Right atrium auricular region (tissue), 2 donors: ENCODE measurements at regions not wholly inside any gene's neighbourhood (a gene's known extent, or its start where the extent isn't known, plus 50 kb on each side); places are given as distances from the start of the nearest gene placed in this dataset.

ENCODE experiments used
- DNase-seq: peaks from one replicate; pipeline ENCODE4 v3.0.0-alpha.2; 2019; ENCODE audit warnings: low spot score
- H3K27ac ChIP-seq, 2 donors: fragments of 200-600 bp; sonication (generic); 1 replicate in 1 of 2; 2 replicates in 1 of 2; pipeline ENCODE4 v1.5.1; 2016 to 2019
- H3K27me3 ChIP-seq, 2 donors: fragments of 200-600 bp; sonication (generic); one replicate each; pipeline versions ENCODE4 v1.5.1 to v1.6.0; 2017 to 2019
- H3K36me3 ChIP-seq: fragments of 200-600 bp; sonication (generic); one replicate; pipeline ENCODE4 v1.5.1; 2016
- H3K4me1 ChIP-seq, 2 donors: fragments of 200-600 bp; sonication (generic); one replicate each; pipeline versions ENCODE4 v1.5.1 to v1.6.0; 2017 to 2019
- H3K4me3 ChIP-seq, 2 donors: fragments of 200-600 bp; sonication (generic); 1 replicate in 1 of 2; 2 replicates in 1 of 2; pipeline ENCODE4 v1.5.1; 2017 to 2019; ENCODE audit warnings: mild to moderate bottlenecking in 1 of 2, moderate library complexity in 1 of 2
- H3K9me3 ChIP-seq, 2 donors: fragments of 200-600 bp; sonication (generic); one replicate each; pipeline ENCODE4 v1.5.1; 2019
- CTCF ChIP-seq, 2 donors: fragments of 200-600 bp; sonication (generic); IDR thresholded peaks; one replicate each; pipeline ENCODE4 v1.5.1; 2019; ENCODE audit warnings: antibody characterized with exemption in 2 of 2

GRCh38 chr13:79097201-79097600 lies 308.9 kb downstream of the RBM26 start:
- DNase-seq = no peak
- H3K4me1 ChIP-seq = no peaks in the 10 kb centered on the region
- TF ChIP-seq CTCF (IDR thresholded peaks at IDR 0.05) = no peak
- no peak overlapping the region for H3K27ac ChIP-seq
- no peaks in the 10 kb centered on the region for H3K27me3 ChIP-seq
- H3K36me3 ChIP-seq = no peaks in the 10 kb centered on the region
- H3K9me3 ChIP-seq = no peaks in the 10 kb centered on the region
- no peak overlapping the region for H3K4me3 ChIP-seq

- TF ChIP-seq CTCF (IDR thresholded peaks at IDR 0.05) = no peak
- no peaks in the 10 kb centered on the region for H3K9me3 ChIP-seq
- H3K4me1 ChIP-seq = no peaks in the 10 kb centered on the region
- no peaks in the 10 kb centered on the region for H3K27me3 ChIP-seq
- H3K27ac ChIP-seq = no peak overlapping the region
- no peak for DNase-seq
- no peaks in the 10 kb centered on the region for H3K36me3 ChIP-seq
- H3K4me3 ChIP-seq = no peak overlapping the region
Measured at GRCh38 chr13:79096099-79096498, 310.0 kb downstream of the RBM26 start.

DNA sequence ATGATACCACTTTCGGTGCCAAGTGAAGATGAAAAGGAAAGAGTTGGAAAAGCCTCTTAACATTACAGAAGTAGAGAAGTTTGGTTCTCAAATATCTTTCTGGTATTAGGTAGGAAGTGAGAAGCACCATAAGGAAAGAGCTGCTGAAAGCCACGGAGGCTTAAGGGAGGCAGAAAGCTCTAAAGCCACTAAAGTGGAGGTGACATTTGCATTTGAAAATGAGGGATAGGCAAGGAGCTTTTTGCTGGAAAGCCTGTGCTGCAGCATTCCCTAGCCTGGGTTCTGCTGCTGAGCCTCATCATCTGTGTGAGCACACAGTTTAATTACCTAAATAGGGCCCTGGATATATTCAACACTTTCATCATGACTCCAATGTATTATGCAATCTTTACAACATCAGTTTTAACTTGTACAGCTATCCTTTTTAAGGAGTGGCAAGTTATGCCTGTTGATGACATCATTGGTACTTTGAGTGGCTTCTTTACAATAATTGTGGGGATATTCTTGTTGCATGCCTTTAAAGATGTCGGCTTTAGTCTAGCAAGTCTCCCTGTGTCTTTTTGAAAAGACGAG lies 315.4 kb downstream of the RBM26 start:
- TF ChIP-seq CTCF (IDR thresholded peaks at IDR 0.05) = no peak
- H3K36me3 ChIP-seq = no peaks in the 10 kb centered on the region
- no peaks in the 10 kb centered on the region for H3K4me1 ChIP-seq
- H3K9me3 ChIP-seq = no peaks in the 10 kb centered on the region
- H3K27me3 ChIP-seq = no peaks in the 10 kb centered on the region
- H3K27ac ChIP-seq = no peak overlapping the region
- no peak overlapping the region for H3K4me3 ChIP-seq
- no peak for DNase-seq

- Histone ChIP-seq H3K4me1 (no peaks in the 10 kb centered on the region), H3K27ac (no peak overlapping the region), H3K36me3 (no peaks in the 10 kb centered on the region), H3K27me3 (no peaks in the 10 kb centered on the region), H3K4me3 (no peak overlapping the region), H3K9me3 (no peaks in the 10 kb centered on the region)
- no peak for DNase-seq
- no peak for TF ChIP-seq CTCF (IDR thresholded peaks at IDR 0.05)
Measured at GRCh38 chr13:79084802-79085424, 321.1 kb downstream of the RBM26 start.

- Histone ChIP-seq H3K4me1 (no peaks in the 10 kb centered on the region), H3K4me3 (no peak overlapping the region), H3K36me3 (no peaks in the 10 kb centered on the region), H3K9me3 (no peaks in the 10 kb centered on the region), H3K27me3 (no peaks in the 10 kb centered on the region), H3K27ac (no peak overlapping the region)
- TF ChIP-seq CTCF (IDR thresholded peaks at IDR 0.05) = no peak
- no peak for DNase-seq
Measured at GRCh38 chr13:79081942-79082341, 324.1 kb downstream of the RBM26 start.

DNA sequence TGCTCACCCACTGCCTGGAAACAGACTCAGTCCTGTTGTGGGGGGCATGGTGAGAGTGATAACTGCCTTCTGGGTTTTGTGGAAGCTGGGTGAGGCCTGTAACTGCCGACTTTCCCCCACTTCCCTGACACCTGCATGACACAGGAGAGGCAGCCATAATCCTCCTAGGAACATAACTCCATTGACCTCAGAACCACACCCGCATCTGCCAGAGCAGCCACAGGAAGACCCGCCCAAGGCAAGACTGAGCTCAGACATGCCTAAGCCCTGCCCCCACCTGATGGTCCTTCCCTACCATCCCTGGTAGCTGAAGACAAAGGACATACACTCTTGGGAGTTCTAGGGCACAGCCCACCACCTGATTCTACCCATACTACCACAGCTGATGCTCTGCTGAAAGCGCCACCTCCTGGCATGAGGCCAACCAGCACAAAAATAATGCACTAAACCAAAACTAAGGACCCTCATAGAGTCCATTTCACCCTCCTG lies 326.7 kb downstream of the RBM26 start:
- DNase-seq = no peak
- no peak for TF ChIP-seq CTCF (IDR thresholded peaks at IDR 0.05)
- Histone ChIP-seq H3K27me3 (no peaks in the 10 kb centered on the region), H3K4me3 (no peak overlapping the region), H3K9me3 (no peaks in the 10 kb centered on the region), H3K27ac (no peak overlapping the region), H3K36me3 (no peaks in the 10 kb centered on the region), H3K4me1 (no peaks in the 10 kb centered on the region)
